ENCODE measurements at regions not wholly inside any gene's neighbourhood (a gene's known extent, or its start where the extent isn't known, plus 50 kb on each side); places are given as distances from the start of the nearest gene placed in this dataset.
"Not testable (repeated sequence)": the region's sequence is repeated elsewhere in the genome, so short reads cannot be mapped to it uniquely, and the experiment has no call there.

GRCh38 chr18:77329651-77330050 lies 80.0 kb downstream of the GALR1 start:
- no peak for DNase-seq (ENCODE audit: low read depth in 2 of 3, low spot score in 2 of 3)

DNA sequence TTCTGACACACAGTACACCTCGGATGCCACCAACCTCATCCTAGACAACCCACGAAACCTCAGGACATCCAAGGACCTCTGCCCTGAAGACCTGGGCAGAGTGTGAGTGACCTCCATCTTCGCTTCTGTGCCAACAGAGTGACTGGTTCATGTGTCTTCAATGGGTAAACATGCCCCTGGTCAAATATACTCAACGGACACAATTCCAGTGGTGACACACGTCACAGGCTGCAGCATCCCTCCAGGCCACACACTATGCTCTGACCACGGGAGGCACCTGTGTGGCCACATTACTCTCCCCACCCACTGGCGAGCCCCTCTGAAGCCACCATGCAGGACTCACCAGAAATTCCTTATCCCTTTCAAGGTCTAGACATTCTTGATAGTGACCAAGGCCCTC lies 85.2 kb downstream of the GALR1 start:
- DNase-seq (ENCODE audit: low read depth in 2 of 3, low spot score in 2 of 3): no peak

- DNase-seq (ENCODE audit: low read depth in 2 of 3, low spot score in 2 of 3): no peak
Measured at GRCh38 chr18:77337604-77338003, 88.0 kb downstream of the GALR1 start.

- DNase-seq (ENCODE audit: low read depth in 2 of 3, low spot score in 2 of 3): no peak
Measured at GRCh38 chr18:77339093-77339492, 89.4 kb downstream of the GALR1 start.

DNA sequence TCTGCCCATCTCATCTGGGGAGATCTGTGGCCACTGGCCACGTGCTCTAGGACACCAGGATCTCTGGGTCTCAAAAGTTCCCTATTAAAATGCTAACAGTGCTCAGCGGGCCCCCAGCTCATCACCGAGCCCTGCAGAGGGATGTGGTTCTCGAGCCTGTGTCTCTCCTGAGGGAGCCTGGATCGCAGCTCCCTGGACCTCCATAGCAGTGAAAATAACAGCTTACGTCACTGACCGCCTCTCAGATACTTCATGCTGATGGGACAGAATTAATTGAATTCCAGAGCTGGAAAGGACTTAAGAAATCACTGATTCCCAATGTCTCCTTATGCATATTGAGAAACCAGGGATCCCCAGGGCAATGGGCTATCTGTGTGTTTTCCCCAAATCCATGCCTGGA lies 90.0 kb downstream of the GALR1 start:
- no peak for DNase-seq (ENCODE audit: low read depth in 2 of 3, low spot score in 2 of 3)

DNA sequence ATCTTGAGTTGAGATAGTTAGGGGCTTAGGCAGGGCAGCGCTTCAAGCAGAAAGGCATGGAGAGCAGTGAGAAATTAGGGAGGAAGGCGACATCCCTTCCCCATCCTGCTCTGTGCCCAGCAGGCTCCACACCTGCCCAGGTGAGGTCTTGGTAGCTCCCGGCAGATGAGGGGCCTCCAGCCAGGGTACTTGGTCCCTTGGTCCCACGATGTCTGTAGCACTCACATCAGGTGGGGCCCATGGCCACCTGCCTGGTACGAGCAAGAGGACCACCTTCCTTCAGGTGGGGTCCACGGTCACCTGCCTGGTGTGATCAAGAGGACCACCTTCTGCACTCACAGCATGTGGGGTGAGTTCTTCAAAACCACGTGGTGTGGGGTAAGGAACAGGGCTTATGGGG lies 91.2 kb downstream of the GALR1 start:
- DNase-seq (ENCODE audit: low read depth in 2 of 3, low spot score in 2 of 3): no peak

GRCh38 chr18:77341527-77342325 lies 92.1 kb downstream of the GALR1 start:
- no peak for DNase-seq (ENCODE audit: low read depth in 2 of 3, low spot score in 2 of 3)

DNA sequence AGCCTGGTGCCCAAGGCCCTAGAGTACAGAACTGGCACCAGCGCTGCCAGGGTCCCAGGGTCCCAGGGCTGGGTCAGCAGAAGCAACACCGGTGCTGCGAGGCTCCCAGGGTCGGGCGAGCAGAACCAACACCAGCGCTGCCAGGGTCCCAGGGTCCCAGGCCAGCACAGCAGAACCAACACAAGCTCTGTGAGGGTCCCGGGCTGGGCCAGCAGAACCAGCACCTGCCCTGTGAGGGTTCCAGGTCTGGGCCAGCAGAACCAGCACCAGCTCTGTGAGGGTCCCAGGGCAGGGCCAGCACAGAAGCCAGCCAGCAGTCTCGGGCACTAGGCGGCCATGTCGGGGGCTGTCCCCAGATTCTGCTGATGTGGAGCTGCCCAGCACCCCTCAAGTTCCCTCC lies 93.1 kb downstream of the GALR1 start:
- DNase-seq (ENCODE audit: low read depth in 2 of 3, low spot score in 2 of 3): no peak

DNA sequence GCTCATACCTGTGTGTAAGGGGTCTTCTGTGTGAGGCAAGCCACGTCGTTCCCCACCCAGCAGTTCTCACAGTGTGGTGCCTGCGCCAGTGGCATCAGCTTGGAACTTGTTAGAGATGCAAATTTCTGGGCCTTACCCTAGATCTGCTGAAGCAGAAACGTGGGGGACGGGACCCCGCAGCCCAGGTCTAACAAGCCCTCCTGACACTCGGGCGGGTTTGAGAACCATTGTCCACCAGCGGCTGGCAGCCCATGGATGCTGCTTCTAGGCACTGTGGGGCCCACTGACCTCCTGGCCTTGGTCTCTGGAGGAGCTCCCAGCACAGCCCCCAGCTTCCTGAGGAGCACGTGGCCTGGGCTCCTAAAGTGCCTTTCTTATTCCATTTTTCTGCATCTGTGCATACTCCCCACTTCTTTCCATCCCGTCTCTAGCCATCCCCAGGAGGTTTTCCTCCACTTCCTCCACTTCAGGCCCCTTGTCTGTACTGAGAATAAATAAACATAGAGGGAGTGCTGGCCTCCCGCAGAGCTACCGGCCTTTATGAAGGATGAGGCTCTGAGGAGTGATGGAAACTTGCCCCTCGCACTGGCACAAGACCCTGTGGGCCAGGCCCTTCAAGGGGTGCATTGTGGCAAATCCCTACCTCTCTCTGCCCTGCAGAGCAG lies 94.3 kb downstream of the GALR1 start:
- DNase-seq (ENCODE audit: low read depth in 2 of 3, low spot score in 2 of 3): no peak

GRCh38 chr18:77344786-77345500 lies 95.3 kb downstream of the GALR1 start:
- DNase-seq (ENCODE audit: low read depth in 2 of 3, low spot score in 2 of 3): no peak

DNA sequence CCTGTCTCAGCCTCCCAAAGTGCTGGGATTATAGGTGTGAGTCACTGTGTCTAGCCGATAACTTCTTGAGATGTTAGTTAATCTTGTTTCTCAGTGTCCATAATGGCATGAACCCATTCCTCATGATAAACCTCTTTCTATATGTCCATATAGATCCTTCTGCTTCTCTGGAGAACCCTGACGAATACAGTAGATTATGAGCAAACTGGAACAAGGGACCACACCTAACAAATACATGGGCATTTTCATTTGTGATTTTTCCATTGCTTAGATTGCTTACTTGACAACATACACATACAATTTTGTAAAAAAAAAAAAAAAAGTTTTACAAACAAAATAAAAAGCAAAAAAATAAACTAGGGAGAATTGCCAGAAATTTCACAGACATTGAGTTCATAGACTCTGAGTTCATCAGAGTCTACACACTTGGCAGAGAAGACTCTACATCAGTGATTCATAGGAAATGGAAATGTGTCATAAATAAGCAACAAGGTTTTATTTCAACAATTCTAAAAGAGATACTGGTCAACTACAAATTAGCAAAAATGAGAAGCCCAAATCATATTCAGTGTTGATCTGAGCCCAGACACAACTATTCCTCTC lies 96.7 kb downstream of the GALR1 start:
- no peak for DNase-seq (ENCODE audit: low read depth in 2 of 3, low spot score in 2 of 3)

DNA sequence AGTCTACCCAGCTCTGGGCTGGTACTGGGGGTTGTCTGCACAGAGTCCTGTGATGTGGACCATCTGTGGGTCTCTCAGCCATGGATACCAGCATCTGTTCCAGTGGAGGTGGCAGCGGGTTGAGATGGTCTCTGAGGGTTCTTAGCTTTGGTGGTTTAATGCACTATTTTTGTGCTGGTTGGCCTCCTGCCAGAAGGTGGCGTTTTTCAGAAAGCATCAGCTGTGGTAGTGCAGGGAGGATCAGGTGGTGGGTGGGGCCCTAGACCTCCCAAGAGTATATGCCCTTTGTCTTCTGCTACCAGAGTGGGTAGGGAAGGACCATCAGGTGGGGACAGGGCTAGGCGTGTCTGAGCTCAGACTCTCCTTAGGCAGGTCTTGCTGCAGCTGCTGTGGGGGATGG lies 103.7 kb downstream of the GALR1 start:
- not testable (repeated sequence) for DNase-seq (ENCODE audit: low read depth in 2 of 3, low spot score in 2 of 3)

DNA sequence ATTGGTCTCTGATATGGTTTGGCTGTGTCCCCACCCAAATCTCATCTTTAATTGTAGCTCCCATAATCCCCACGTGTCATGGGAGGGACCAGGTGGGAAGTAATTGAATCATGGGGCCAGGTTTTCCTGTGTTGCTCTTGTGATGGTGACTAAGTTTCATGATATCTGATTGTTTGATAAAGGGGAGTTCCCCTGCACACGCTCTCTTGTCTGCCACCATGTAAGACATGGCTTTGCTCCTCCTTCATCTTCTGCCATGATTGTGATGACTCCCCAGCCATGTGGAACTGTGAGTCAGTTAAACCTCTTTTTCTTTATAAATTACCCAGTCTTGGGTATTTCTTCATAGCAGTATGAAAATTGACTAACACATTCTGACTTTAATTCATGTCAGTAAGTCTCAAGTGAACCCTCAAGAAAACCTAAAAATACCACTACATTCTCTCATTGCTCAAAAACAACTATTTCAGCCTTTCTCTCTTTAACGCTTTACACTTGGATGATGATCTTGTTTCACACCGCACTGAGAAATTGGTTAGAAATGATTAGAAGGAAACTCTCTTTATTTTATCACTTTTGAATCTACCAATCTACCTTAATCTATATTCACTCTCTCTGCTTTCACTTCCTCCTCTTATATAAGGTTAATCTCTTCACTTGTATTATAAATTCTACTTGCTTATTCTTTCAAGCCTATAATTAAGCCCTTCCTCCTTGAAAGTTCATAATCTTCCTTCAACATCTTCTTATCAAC lies 110.1 kb downstream of the GALR1 start:
- no peak for DNase-seq (ENCODE audit: low read depth in 2 of 3, low spot score in 2 of 3)

GRCh38 chr18:77360315-77361190 lies 110.9 kb downstream of the GALR1 start:
- no peak for DNase-seq (ENCODE audit: low read depth in 2 of 3, low spot score in 2 of 3)

- DNase-seq (ENCODE audit: low read depth in 2 of 3, low spot score in 2 of 3): no peak
Measured at GRCh38 chr18:77361382-77361781, 111.7 kb downstream of the GALR1 start.

GRCh38 chr18:77365667-77366066 lies 116.0 kb downstream of the GALR1 start:
- no peak for DNase-seq (ENCODE audit: low read depth in 2 of 3, low spot score in 2 of 3)

DNA sequence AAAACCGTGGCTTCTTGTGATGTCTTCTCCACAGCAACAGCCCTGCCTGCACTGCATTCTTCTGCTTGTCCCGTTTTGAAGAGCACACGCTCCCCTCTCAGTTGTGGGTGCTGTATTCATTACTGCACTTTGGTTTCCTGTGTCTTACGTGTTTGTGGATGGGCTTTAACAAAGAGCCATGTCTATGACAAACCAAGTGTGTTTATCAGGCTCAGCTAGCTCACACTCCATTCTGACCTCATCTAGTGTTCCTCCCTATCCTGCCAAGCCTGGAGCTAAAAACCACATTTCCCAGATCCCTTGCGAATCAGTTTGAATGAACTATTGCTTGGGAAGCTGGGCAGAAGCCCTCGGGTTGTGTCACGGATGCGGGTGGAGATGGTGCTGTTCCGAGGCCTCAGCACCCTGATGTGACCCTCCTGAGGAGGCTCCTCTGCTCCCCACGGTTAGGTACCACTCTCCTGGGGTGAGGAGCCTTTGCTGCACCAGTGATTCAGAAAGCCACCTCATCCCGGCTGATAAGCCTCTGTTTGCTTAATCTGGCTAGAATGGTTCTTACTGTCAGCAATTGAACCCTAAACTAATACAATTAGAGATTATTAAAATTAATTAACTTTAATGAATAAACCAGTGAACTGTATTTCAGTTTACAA lies 116.5 kb downstream of the GALR1 start:
- no peak for DNase-seq (ENCODE audit: low read depth in 2 of 3, low spot score in 2 of 3)

GRCh38 chr18:77366720-77367641 lies 117.3 kb downstream of the GALR1 start:
- DNase-seq (ENCODE audit: low read depth in 2 of 3, low spot score in 2 of 3): no peak
